RWPE1 (cell line): ENCODE measurements at regions not wholly inside any gene's neighbourhood (a gene's known extent, or its start where the extent isn't known, plus 50 kb on each side); places are given as distances from the start of the nearest gene placed in this dataset.

Experiments
- CTCF ChIA-PET: fragments of 350-600 bp; sonication (Branson Sonifier 250); formaldehyde crosslinking; extraction: SDS; loops from one replicate; lab custom pipeline; 2021; lab: Yijun Ruan, JAX
- POLR2A ChIA-PET: fragments of 400-600 bp; formaldehyde crosslinking; extraction: SDS; loops from one replicate; lab custom pipeline; 2020; ENCODE audit warnings: antibody characterized with exemption; ENCODE audit not compliant: low non-redundant PET; lab: Yijun Ruan, JAX
- DNase-seq: peaks from one replicate; pipeline ENCODE4 v3.0.0; 2012; ENCODE audit warnings: low spot score
- H3K27ac ChIP-seq: fragments of 450-650 bp; 2 replicates; pipeline ENCODE4 v1.5.1; 2017
- CTCF ChIP-seq: fragments of 450-650 bp; conservative IDR thresholded peaks from 2 replicates; pipeline ENCODE4 v1.5.1; 2017; ENCODE audit warnings: low read depth, mild to moderate bottlenecking

- no peak for TF ChIP-seq CTCF
- DNase-seq = no peak
- POLR2A ChIA-PET = no interaction called here
- CTCF ChIA-PET = no interaction called here
- H3K27ac ChIP-seq = no peak overlapping the region
Measured at GRCh38 chr21:18488252-18488651, 84.7 kb upstream of the TMPRSS15 start.

DNA sequence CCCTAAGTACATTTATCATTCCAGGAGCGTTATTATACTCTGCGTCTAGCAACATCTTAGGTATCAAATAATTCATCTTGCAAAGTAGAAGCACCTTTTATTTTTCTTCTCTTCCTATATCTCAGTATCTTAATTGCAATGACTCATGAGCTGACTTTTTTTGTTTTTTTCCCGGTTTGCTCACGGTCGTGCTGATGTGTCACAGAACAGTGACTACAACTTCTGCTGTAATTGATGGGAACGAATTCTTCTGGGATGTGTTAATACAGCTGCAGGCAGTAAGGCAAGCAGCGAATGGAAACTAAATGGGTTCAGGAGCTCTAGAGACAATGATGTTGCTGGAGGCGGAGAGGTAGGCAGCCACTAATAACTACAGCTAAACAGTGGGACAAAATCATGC, 89.8 kb upstream of the TMPRSS15 start:
- H3K27ac ChIP-seq = no peak overlapping the region
- CTCF ChIA-PET = no interaction called here
- DNase-seq = peak; percentile 66
- no peak for TF ChIP-seq CTCF
- POLR2A ChIA-PET = no interaction called here

- ChIA-PET POLR2A (no interaction called here), CTCF (interaction anchor here (0.6 kb wide), 1 partner anchor 173 kb away, joined by 3 read pairs; no protein-coding TSS in a partner anchor)
- DNase-seq = no peak
- no peak for TF ChIP-seq CTCF
- no peak overlapping the region for H3K27ac ChIP-seq
Measured at GRCh38 chr21:18495523-18495922, 91.9 kb upstream of the TMPRSS15 start.

DNA sequence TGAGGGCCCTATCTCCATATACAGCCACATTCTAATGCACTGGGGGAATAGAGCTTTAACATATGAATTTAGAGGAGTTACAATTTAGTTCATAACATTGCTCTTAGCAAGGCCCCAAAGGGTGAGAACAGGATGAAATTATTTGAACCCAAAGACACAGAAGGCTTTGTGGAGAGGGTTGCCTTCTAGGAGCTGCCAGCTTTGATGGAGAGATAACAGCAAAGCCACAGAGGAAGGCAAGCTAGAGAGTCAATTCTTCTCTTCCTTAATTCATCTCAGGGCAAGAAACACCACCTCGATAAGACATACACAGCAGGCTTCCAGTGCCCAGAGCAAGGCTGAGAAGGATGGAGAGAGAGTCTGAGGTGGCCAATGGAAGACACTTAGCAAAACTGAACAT, 94.8 kb upstream of the TMPRSS15 start:
- DNase-seq = no peak
- no peak for TF ChIP-seq CTCF
- POLR2A ChIA-PET = no interaction called here
- no peak overlapping the region for H3K27ac ChIP-seq
- CTCF ChIA-PET = no interaction called here

DNA sequence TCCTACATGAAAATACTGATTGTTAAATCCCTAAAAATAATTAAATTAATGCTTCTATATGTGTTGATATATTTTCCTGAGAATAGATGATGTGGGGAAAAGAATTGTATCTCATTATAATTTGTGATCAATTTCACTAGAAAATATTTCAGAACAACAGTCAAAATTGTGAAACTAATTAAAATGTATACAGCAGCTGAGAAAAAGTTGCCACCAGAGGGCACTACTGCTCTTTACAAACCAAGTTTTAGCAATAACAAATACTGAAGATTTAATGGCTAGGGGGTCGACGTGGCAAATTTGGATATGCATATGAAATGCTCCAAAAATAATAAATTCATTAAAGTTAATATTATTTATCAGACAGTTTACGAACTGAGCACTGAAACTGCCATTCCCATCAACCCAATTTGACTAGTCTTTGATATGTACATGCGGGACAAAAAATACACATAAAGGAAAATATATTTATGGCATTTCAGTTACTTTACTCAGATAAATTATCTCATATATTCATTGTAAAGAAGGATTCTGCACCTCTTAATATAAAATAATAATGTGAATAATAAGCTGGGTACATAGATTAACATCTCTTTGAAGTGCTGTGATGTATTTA, 96.3 kb upstream of the TMPRSS15 start:
- peak; percentile 79 for TF ChIP-seq CTCF
- ChIA-PET POLR2A (no interaction called here), CTCF (interaction anchor here (0.6 to 0.7 kb wide), 5 partner anchors 9 to 815 kb away, joined by 3 to 4 read pairs (median 4); no protein-coding TSS in a partner anchor)
- H3K27ac ChIP-seq = no peak overlapping the region
- DNase-seq = no peak

GRCh38 chr21:18518054-18518481, 114.5 kb upstream of the TMPRSS15 start:
- DNase-seq = no peak
- CTCF ChIA-PET = no interaction called here
- TF ChIP-seq CTCF = no peak
- no peak overlapping the region for H3K27ac ChIP-seq
- POLR2A ChIA-PET = no interaction called here
